CD14-positive monocyte (primary cell): ENCODE measurements at regions not wholly inside any gene's neighbourhood (a gene's known extent, or its start where the extent isn't known, plus 50 kb on each side); places are given as distances from the start of the nearest gene placed in this dataset.

Experiments
- DNase-seq, 3 donors: peaks; one replicate each; pipeline ENCODE4 v3.0.0-alpha.2; 2011 to 2022
- H2AFZ ChIP-seq: 2 replicates; pipeline ENCODE4 v1.6.0; 2012; ENCODE audit warnings: mild to moderate bottlenecking, low read depth, low read length, inconsistent platforms; ENCODE audit not compliant: insufficient read depth, poor library complexity, severe bottlenecking
- H3K27ac ChIP-seq, 2 donors: 1 replicate in 1 of 2; 2 replicates in 1 of 2; pipeline ENCODE4 v1.5.1; 2012 to 2013; ENCODE audit warnings: low read length in 2 of 2, control low read depth in 1 of 2, inconsistent platforms in 1 of 2, low read depth in 1 of 2, mild to moderate bottlenecking in 1 of 2
- H3K27me3 ChIP-seq, 2 donors: one replicate each; pipeline versions ENCODE4 v1.6.0 to v1.6.1; 2011 to 2013; ENCODE audit warnings: low read length in 2 of 2; ENCODE audit not compliant: control insufficient read depth in 2 of 2, insufficient read depth in 2 of 2
- H3K36me3 ChIP-seq, 2 donors: replicated peaks in 1 of 2; 1 replicate in 1 of 2; 2 replicates in 1 of 2; pipeline versions ENCODE4 v1.5.1 to v1.6.1; 2012 to 2013; ENCODE audit warnings: low read length in 2 of 2, control low read depth in 1 of 2, inconsistent platforms in 1 of 2, mild to moderate bottlenecking in 1 of 2; ENCODE audit not compliant: insufficient read depth in 2 of 2, control insufficient read depth in 1 of 2
- H3K4me1 ChIP-seq, 2 donors: 1 replicate in 1 of 2; 2 replicates in 1 of 2; pipeline versions ENCODE4 v1.5.1 to v1.6.1; 2012 to 2013; ENCODE audit warnings: low read length in 2 of 2, control low read depth in 1 of 2, inconsistent platforms in 1 of 2, mild to moderate bottlenecking in 1 of 2, moderate library complexity in 1 of 2; ENCODE audit not compliant: insufficient read depth in 2 of 2, control insufficient read depth in 1 of 2
- H3K4me2 ChIP-seq: replicated peaks from 2 replicates; pipeline ENCODE3; 2012; ENCODE audit warnings: low read length, moderate library complexity, mild to moderate bottlenecking; ENCODE audit not compliant: poor library complexity, severe bottlenecking; ENCODE audit errors: extremely low read depth
- H3K4me3 ChIP-seq, 3 experiments: fragments of 200-600 bp in 1 of 3; sonication (generic) in 1 of 3; replicated peaks in 1 of 3; 1 replicate in 2 of 3; 2 replicates in 1 of 3; pipeline ENCODE4 v1.5.1; 2011 to 2013; ENCODE audit warnings: low read length in 3 of 3, mild to moderate bottlenecking in 3 of 3, control low read depth in 2 of 3, low read depth in 2 of 3, inconsistent platforms in 1 of 3, moderate library complexity in 1 of 3
- H3K79me2 ChIP-seq: 2 replicates; pipeline ENCODE4 v1.6.0; 2012; ENCODE audit warnings: mild to moderate bottlenecking, control low read depth, inconsistent platforms, low read length, moderate library complexity; ENCODE audit not compliant: insufficient read depth
- H3K9ac ChIP-seq: 2 replicates; pipeline ENCODE4 v1.6.0; 2017; ENCODE audit warnings: low read length, mild to moderate bottlenecking; ENCODE audit not compliant: insufficient read depth, poor library complexity, severe bottlenecking
- H3K9me3 ChIP-seq, 2 donors: replicated peaks in 1 of 2; 1 replicate in 1 of 2; 2 replicates in 1 of 2; pipeline versions ENCODE4 v1.5.1 to v1.6.1; 2012 to 2013; ENCODE audit warnings: low read length in 2 of 2, control low read depth in 1 of 2; ENCODE audit not compliant: control insufficient read depth in 1 of 2, insufficient read depth in 1 of 2
- H4K20me1 ChIP-seq: 2 replicates; pipeline ENCODE4 v1.6.0; 2012; ENCODE audit warnings: mild to moderate bottlenecking, low read length, control low read depth, moderate library complexity; ENCODE audit not compliant: insufficient read depth
- H3K27ac Mint-ChIP-seq, 7 donors: one replicate each; pipeline ENCODE4 v1.8.0; 2020; ENCODE audit warnings: mild to moderate bottlenecking in 7 of 7, mixed read lengths in 7 of 7, moderate library complexity in 6 of 7, inconsistent platforms in 2 of 7
- H3K27me3 Mint-ChIP-seq, 3 donors: one replicate each; pipeline ENCODE4 v1.8.0; 2021 to 2022; ENCODE audit warnings: low read depth in 3 of 3, mild to moderate bottlenecking in 3 of 3, mixed read lengths in 3 of 3, moderate library complexity in 3 of 3, inconsistent platforms in 1 of 3
- H3K36me3 Mint-ChIP-seq, 2 donors: one replicate each; pipeline ENCODE4 v1.8.0; 2020; ENCODE audit warnings: mixed read lengths in 2 of 2, inconsistent platforms in 1 of 2, mild to moderate bottlenecking in 1 of 2
- H3K4me1 Mint-ChIP-seq: one replicate; pipeline ENCODE4 v1.8.0; 2020; ENCODE audit warnings: mild to moderate bottlenecking, mixed read lengths
- H3K4me3 Mint-ChIP-seq, 2 donors: one replicate each; pipeline ENCODE4 v1.8.0; 2020; ENCODE audit warnings: mild to moderate bottlenecking in 2 of 2, mixed read lengths in 2 of 2, moderate library complexity in 1 of 2
- H3K9me3 Mint-ChIP-seq, 7 donors: one replicate each; pipeline ENCODE4 v1.8.0; 2020 to 2022; ENCODE audit warnings: mixed read lengths in 7 of 7, mild to moderate bottlenecking in 6 of 7, moderate library complexity in 6 of 7, inconsistent platforms in 2 of 7
- CTCF ChIP-seq: fragments of 200-600 bp; IDR thresholded peaks from one replicate; pipeline ENCODE4 v1.8.0; 2022; ENCODE audit warnings: antibody characterized with exemption, mild to moderate bottlenecking
- WGBS: methylation state at CpG from one replicate; pipeline ENCODE4 v1.1.5; 2013; ENCODE audit warnings: missing lambda C conversion rate; ENCODE audit not compliant: insufficient coverage; 5-methylcytosine and 5-hydroxymethylcytosine counted together
- intact Hi-C, 2 donors: fragments of 100-400 bp; cut with micrococcal nuclease; formaldehyde crosslinking; loops; one replicate each; pipeline versions ENCODE4 v1.15.0 to v1.15.1; 2023

GRCh38 chr5:145598983-145599382, 236.2 kb downstream of the PRELID2 start:
- Histone ChIP-seq H4K20me1 (no peaks in the 10 kb centered on the region), H3K27me3 (no peaks in the 10 kb centered on the region), H3K9ac (no peak overlapping the region), H3K79me2 (no peaks in the 10 kb centered on the region), H3K36me3 (no peaks in the 10 kb centered on the region), H2AFZ (no peak overlapping the region), H3K9me3 (peaks cover 0 to 3% of the 10 kb centered on the region in 2 donors), H3K4me1 (no peaks in the 10 kb centered on the region), H3K4me3 (no peak overlapping the region), H3K4me2 (no peak overlapping the region), H3K27ac (no peak overlapping the region)
- H3K4me3 Mint-ChIP-seq, result no peak overlapping the region
- H3K9me3 Mint-ChIP-seq, result peaks cover 0 to 10% (median 7%) of the 10 kb centered on the region in 7 donors
- no peak for TF ChIP-seq CTCF
- no CpG with 5 or more reads among the region's 2 CpGs for WGBS
- no peak overlapping the region for H3K27ac Mint-ChIP-seq
- no peak for DNase-seq
- H3K27me3 Mint-ChIP-seq, result no peaks in the 10 kb centered on the region
- no peaks in the 10 kb centered on the region for H3K36me3 Mint-ChIP-seq
- intact Hi-C loops, result no loop called here
- H3K4me1 Mint-ChIP-seq, result no peaks in the 10 kb centered on the region

- Histone ChIP-seq H4K20me1 (no peaks in the 10 kb centered on the region), H3K9me3 (peaks cover 0 to 3% of the 10 kb centered on the region in 2 donors), H3K79me2 (no peaks in the 10 kb centered on the region), H3K27me3 (no peaks in the 10 kb centered on the region), H3K36me3 (no peaks in the 10 kb centered on the region), H3K9ac (no peak overlapping the region), H3K4me2 (no peak overlapping the region), H3K27ac (no peak overlapping the region), H3K4me3 (no peak overlapping the region), H3K4me1 (no peaks in the 10 kb centered on the region), H2AFZ (no peak overlapping the region)
- Mint-ChIP-seq H3K27me3 (no peaks in the 10 kb centered on the region), H3K27ac (no peak overlapping the region), H3K36me3 (no peaks in the 10 kb centered on the region), H3K9me3 (peaks cover 0 to 9% (median 7%) of the 10 kb centered on the region in 7 donors), H3K4me3 (no peak overlapping the region), H3K4me1 (no peaks in the 10 kb centered on the region)
- no CpG with 5 or more reads among the region's 5 CpGs for WGBS
- DNase-seq, result no peak
- intact Hi-C loops, result no loop called here
- TF ChIP-seq CTCF, result no peak
Measured at GRCh38 chr5:145598184-145598583, 237.0 kb downstream of the PRELID2 start.
